ENCODE measurements at regions not wholly inside any gene's neighbourhood (a gene's known extent, or its start where the extent isn't known, plus 50 kb on each side); places are given as distances from the start of the nearest gene placed in this dataset.

DNA sequence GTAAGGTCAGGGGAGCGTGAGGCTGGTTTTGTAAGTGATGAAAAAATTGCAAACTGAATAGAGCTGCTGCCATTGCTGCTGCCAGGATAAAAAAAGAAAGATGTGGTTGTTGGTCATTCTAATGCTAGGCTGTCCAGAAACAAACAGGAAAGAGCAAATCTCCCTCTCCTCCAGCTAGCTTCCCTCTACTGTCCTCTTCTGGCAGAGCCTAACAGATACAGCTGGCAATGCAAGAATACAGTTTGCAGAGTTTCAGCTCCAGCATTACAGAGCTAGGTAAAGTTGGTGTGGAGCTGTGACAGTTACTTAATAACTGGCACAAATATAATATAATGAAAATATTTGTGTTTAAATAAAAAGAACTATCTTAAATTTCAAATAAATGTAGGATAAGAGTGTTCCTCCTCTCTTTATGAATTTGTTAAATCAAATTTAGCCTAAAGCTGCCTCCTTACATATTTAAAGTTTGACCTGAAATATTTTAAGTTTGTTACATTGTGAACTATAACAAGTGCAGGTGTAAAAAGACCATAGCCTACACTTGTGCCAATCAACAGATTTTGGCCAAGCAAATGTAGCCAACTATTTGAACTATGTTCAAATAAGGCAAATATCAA is 407.7 kb downstream of the SH2D4B start:
- TF ChIP-seq CTCF (IDR thresholded peaks at IDR 0.05): peak in 1 of 3 experiments; percentile 33
- TF ChIP-seq POLR2AphosphoS5 (IDR thresholded peaks at IDR 0.05; ENCODE audit: insufficient read depth in 1 of 2, low read depth in 1 of 2): no peak
